RWPE2 (cell line): ENCODE measurements at regions not wholly inside any gene's neighbourhood (a gene's known extent, or its start where the extent isn't known, plus 50 kb on each side); places are given as distances from the start of the nearest gene placed in this dataset.

Source experiments
- ATAC-seq: fragments of 200-7000 bp; cut with Tn5 transposase; 3 replicates; pipeline ENCODE4 v1.9.1; 2021; ENCODE audit warnings: low read depth
- DNase-seq: peaks from one replicate; pipeline ENCODE4 v3.0.0-alpha.2; 2020; ENCODE audit warnings: low spot score
- H3K27ac ChIP-seq: fragments of 450-650 bp; 2 replicates; pipeline ENCODE4 v1.5.1; 2017; ENCODE audit warnings: mild to moderate bottlenecking; ENCODE audit not compliant: poor library complexity, severe bottlenecking
- H3K27me3 ChIP-seq: fragments of 250-450 bp; sonication (Bioruptor Pico); 2 replicates; pipeline ENCODE4 v1.5.1; 2021; ENCODE audit warnings: mild to moderate bottlenecking, moderate library complexity; ENCODE audit not compliant: insufficient read depth, poor library complexity, severe bottlenecking
- H3K36me3 ChIP-seq: fragments of 250-450 bp; sonication (Bioruptor Pico); 2 replicates; pipeline ENCODE4 v1.5.1; 2020; ENCODE audit warnings: low read depth, mild to moderate bottlenecking, moderate library complexity
- H3K4me1 ChIP-seq: fragments of 250-450 bp; sonication (Bioruptor Pico); 2 replicates; pipeline ENCODE4 v1.5.1; 2021; ENCODE audit warnings: mild to moderate bottlenecking, moderate library complexity; ENCODE audit not compliant: insufficient read depth, poor library complexity, severe bottlenecking
- H3K4me3 ChIP-seq: fragments of 250-450 bp; sonication (Bioruptor Pico); 2 replicates; pipeline ENCODE4 v1.5.1; 2021; ENCODE audit warnings: mild to moderate bottlenecking, moderate library complexity; ENCODE audit not compliant: severe bottlenecking
- H3K9me3 ChIP-seq: fragments of 250-450 bp; sonication (Bioruptor Pico); 2 replicates; pipeline ENCODE4 v1.5.1; 2021; ENCODE audit warnings: mild to moderate bottlenecking, moderate library complexity; ENCODE audit not compliant: severe bottlenecking
- TF ChIP-seq, protein P1 (sequence below): fragments of 450-650 bp; IDR thresholded peaks from one replicate; pipeline ENCODE4 v1.5.1; 2017; ENCODE audit warnings: mild to moderate bottlenecking, moderate library complexity; ENCODE audit not compliant: poor library complexity, severe bottlenecking

DNA sequence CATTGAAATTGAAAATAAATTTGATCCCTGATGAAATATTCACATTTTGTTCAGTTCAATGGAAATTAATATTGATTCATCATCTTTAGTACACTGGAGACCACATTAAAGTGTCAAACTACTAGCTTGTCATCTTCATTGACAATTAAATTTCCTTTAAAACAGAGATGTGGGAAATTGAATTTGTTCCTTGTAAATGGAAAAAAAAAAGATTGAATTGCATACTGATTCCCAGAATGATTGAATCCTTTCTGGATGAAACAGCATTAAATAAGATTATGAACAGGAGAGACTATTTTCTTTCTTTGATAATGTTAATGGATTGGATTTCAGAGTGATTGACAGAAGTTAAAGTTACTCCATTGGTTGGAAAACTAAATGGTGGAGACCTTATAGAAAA, 241.3 kb upstream of the CNTNAP2 start:
- H3K9me3 ChIP-seq: no peaks in the 10 kb centered on the region
- H3K27ac ChIP-seq: no peak overlapping the region
- H3K36me3 ChIP-seq: no peaks in the 10 kb centered on the region
- H3K4me3 ChIP-seq: no peak overlapping the region
- H3K4me1 ChIP-seq: no peaks in the 10 kb centered on the region
- DNase-seq (no peak), ATAC-seq (no peak)
- TF ChIP-seq, protein P1, sequence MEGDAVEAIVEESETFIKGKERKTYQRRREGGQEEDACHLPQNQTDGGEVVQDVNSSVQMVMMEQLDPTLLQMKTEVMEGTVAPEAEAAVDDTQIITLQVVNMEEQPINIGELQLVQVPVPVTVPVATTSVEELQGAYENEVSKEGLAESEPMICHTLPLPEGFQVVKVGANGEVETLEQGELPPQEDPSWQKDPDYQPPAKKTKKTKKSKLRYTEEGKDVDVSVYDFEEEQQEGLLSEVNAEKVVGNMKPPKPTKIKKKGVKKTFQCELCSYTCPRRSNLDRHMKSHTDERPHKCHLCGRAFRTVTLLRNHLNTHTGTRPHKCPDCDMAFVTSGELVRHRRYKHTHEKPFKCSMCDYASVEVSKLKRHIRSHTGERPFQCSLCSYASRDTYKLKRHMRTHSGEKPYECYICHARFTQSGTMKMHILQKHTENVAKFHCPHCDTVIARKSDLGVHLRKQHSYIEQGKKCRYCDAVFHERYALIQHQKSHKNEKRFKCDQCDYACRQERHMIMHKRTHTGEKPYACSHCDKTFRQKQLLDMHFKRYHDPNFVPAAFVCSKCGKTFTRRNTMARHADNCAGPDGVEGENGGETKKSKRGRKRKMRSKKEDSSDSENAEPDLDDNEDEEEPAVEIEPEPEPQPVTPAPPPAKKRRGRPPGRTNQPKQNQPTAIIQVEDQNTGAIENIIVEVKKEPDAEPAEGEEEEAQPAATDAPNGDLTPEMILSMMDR: no peak
- no peaks in the 10 kb centered on the region for H3K27me3 ChIP-seq

DNA sequence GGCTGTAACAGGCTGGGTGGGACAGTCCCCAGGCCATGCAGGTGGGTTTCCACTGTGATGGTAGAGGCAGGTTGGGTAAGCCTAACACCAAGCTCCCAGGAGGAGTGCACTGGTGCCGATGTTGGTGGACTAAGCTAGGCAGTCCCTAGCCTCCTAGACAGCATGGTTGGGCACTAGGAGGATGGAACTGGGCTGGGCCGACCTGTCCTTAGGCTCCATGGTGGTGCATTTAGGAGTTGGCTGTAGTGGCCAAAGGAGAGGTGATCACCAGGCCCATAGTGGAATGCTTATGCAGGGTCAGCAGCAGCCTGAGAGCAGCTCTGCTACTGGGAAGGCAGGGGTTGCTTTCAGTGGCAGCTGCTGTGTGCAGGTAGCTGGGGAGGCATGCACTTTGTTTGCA, 247.7 kb upstream of the CNTNAP2 start:
- no peaks in the 10 kb centered on the region for H3K4me1 ChIP-seq
- DNase-seq: no peak
- H3K9me3 ChIP-seq: no peaks in the 10 kb centered on the region
- ATAC-seq: no peak
- no peaks in the 10 kb centered on the region for H3K36me3 ChIP-seq
- no peak overlapping the region for H3K27ac ChIP-seq
- no peak overlapping the region for H3K4me3 ChIP-seq
- no peaks in the 10 kb centered on the region for H3K27me3 ChIP-seq
- TF ChIP-seq, protein P1: no peak

DNA sequence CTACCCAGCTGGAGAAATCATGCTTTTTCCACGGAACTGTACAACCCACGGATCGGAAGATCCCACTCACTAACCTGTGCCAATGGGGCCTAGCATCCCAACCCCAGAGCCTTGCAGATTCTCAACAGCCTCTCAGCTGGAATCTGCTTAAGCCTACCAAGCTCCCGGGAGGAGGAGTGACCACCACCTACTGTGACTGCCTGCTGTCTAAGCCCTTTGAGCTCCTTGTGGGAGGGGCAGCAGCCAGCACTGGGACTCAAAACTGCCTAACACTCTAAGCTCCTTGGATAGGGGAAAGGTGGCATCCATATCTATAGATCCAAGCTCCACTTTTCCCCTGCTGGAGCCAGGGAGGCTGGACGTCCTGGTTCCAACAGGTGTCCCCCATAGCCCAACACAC, 254.4 kb upstream of the CNTNAP2 start:
- no peak for DNase-seq
- no peaks in the 10 kb centered on the region for H3K4me1 ChIP-seq
- no peaks in the 10 kb centered on the region for H3K36me3 ChIP-seq
- no peak overlapping the region for H3K27ac ChIP-seq
- TF ChIP-seq, protein P1: no peak
- H3K9me3 ChIP-seq: peaks cover 4% of the 10 kb centered on the region
- H3K27me3 ChIP-seq: no peaks in the 10 kb centered on the region
- ATAC-seq: no peak
- H3K4me3 ChIP-seq: no peak overlapping the region

DNA sequence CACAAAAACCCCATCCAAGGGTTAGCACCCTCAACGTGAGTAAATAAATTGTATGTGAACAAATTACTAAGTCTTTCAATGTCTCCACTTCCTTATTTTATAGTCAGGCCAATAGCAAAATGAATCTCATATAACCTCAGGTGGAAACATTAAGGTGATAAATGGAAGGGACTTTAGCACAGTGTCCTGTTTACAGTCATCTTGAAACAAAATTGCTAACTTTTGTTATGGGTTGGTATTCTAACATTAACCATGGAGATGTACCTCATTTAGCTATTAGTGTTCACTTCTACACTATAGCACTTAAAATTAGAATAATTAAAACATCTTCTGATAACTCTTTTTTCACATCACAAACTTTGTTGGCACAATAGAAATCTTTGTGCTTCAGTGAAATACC, 255.8 kb upstream of the CNTNAP2 start:
- H3K36me3 ChIP-seq: no peaks in the 10 kb centered on the region
- no peak overlapping the region for H3K4me3 ChIP-seq
- no peaks in the 10 kb centered on the region for H3K27me3 ChIP-seq
- peaks cover 4% of the 10 kb centered on the region for H3K9me3 ChIP-seq
- DNase-seq: no peak
- no peak overlapping the region for H3K27ac ChIP-seq
- H3K4me1 ChIP-seq: no peaks in the 10 kb centered on the region
- TF ChIP-seq, protein P1: no peak
- ATAC-seq: no peak

DNA sequence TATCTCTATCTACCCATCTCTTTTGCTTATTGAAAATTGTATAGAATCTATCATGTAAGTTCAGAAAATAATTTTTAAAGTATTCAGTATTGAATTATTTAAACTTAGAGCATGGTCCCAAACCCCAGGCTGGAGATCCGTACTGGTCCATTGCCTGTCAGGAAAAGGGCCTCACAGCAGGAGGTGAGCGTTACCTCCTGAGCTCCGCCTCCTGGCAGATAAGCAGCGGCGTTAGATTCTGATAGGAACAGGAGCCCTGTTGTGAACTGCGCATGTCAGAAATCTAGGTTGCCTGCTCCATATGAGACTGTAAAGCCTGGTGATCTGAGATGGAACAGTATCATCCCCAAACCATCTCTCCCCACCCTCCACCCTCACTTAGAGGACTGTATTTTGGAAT, 266.0 kb upstream of the CNTNAP2 start:
- H3K4me1 ChIP-seq: no peaks in the 10 kb centered on the region
- H3K9me3 ChIP-seq: peaks cover 5% of the 10 kb centered on the region
- ATAC-seq: no peak
- no peak overlapping the region for H3K4me3 ChIP-seq
- no peaks in the 10 kb centered on the region for H3K36me3 ChIP-seq
- TF ChIP-seq, protein P1: no peak
- DNase-seq: no peak
- H3K27ac ChIP-seq: no peak overlapping the region
- H3K27me3 ChIP-seq: no peaks in the 10 kb centered on the region
